Renal pelvis (tissue), 1 donor: ENCODE measurements at regions not wholly inside any gene's neighbourhood (a gene's known extent, or its start where the extent isn't known, plus 50 kb on each side); places are given as distances from the start of the nearest gene placed in this dataset.

ENCODE experiments used
- DNase-seq: peaks from one replicate; pipeline ENCODE4 v3.0.0-alpha.2; 2013

DNA sequence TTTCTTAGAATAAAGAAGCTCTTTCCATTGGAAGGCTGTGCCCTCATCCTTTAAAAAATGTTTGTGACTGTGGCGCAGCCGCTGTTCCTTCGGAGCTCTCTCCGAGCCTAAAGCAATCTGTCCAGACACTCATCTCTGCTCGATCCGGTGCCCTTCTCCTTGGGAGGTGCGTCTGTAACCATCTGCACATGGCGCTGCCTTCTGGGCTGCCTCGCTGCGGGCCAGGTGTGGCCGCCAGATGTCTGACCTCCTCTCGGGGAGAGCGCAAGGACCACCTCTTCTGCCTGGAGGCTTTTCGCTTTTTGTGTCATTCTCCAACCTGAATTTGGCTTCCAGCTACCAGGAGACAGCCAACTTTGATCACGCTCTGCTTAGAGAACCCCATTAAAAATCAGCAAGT is 153.4 kb upstream of the PTCH1 start:
- no peak for DNase-seq

DNA sequence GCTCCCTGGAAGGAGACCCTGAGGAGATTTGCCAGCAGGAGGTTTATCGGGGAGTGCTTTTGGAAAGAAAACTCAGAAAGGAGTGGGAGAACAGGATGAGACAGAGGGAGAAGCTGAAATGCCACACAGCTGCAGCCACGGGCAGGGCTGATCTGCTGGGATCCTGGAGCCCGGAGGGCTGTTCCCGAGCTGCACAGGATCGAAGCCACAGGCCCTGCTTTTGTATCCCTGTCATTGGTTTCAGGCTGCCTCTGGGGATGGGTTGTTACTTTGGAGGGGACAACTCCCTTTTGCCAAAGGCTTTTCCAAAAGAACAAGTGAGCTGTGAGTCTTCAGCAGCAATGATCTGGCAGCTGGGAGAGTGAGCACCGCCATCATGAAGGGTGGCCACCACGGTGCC is 152.5 kb upstream of the PTCH1 start:
- DNase-seq: no peak

GRCh38 chr9:95667789-95668188 is 151.0 kb upstream of the PTCH1 start:
- no peak for DNase-seq

DNA sequence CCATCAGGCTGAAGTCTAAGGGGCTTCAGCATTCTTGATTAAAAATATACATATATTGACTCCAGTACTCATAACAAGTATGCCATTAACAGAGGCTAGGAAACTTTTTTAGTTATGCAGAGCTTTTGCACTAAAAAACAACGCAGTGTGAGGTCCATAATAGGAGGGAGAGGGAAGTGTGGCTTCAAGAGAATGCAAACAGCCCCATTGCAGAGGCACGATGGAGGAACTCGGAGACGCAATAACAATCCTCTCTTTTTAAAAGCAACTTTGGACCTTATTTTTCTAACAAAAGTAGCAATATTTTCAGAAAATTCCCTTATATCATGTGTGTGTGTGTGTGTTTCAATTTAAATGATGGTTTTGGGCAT is 150.0 kb upstream of the PTCH1 start:
- DNase-seq: no peak

GRCh38 chr9:95666096-95666784 is 149.5 kb upstream of the PTCH1 start:
- DNase-seq: no peak

- DNase-seq: no peak
Observed at GRCh38 chr9:95653246-95653645, 136.5 kb upstream of the PTCH1 start.

DNA sequence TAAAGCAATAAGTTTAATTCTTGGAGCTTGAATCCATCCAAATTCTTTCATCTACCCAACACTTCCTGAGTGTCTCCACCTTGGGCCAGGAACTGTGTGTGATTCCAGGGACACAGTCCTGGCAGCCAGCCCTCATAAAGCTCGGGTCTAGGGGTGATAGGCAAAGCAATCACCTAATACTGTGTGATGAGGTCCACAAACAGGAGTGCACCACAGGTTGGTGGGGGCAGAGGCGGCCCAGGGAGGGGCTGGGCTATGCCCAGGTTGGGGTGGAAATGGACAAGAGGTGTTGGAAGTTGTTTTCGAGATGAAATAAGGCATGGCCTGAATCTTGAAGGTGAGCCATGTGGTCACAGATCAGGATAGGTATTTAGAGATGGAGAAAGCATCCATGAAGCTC is 133.9 kb upstream of the PTCH1 start:
- DNase-seq: no peak

DNA sequence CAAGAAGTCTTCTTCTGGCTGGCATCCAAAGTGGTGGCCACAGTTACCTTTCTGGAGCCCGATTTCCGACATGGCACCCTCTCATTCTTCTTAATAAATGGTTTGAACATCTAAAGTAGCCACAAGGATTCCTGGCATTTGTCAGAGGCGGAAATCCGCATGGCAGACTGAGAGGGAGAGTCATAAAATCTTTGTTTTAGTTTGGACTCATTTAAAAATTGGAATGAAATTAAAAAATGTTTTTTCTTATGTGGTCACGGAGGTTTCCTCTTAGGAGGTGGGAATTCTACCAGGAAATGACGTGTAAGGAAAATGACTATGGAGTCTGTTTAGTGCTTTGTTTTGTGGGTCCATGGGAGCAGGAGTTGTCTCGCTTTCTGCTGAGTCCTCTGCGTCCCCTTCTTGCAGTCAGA is 133.0 kb upstream of the PTCH1 start:
- no peak for DNase-seq

GRCh38 chr9:95648225-95648624 is 131.5 kb upstream of the PTCH1 start:
- no peak for DNase-seq

GRCh38 chr9:95645992-95646391 is 129.2 kb upstream of the PTCH1 start:
- DNase-seq: no peak

DNA sequence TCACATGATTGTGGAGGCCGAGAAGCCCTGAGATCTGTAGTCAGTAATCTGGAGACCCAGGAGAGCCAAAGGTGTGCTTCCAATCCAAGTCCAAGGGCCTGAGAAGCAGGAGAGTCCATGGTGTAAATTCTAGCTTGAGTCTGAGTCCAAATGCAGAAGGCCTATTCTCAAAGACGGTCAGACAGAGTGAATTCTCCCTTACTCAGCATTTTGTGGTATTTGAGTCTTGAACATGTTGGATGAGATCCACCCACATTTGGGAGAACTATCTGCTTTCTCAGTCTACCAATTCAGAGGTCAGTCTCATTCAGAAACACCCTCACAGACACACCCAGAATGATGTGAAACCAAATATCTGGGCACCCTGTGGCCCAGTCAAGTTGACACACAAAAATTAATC is 128.8 kb upstream of the PTCH1 start:
- DNase-seq: no peak

GRCh38 chr9:95644377-95644776 is 127.6 kb upstream of the PTCH1 start:
- DNase-seq: no peak

GRCh38 chr9:95643619-95644018 is 126.8 kb upstream of the PTCH1 start:
- DNase-seq: no peak

DNA sequence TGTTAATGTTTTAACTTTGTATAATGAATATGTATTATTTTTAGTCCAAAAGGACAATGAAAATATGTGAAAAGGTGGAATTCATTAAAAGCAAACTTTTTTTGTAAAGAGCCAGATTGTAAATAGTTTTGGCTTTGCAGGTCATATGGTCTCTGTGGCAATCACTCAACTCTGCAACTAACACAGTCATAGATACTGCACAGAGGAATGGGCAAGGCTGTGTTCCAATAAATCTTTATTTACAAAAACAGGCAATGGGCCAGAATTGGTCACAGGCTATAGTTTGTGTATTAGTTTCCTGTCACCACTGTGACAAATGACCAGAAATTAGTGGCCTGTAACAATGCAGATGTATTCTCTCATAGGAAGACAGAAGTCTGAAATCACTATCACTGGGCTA is 125.4 kb upstream of the PTCH1 start:
- DNase-seq: no peak

- no peak for DNase-seq
Observed at GRCh38 chr9:95641586-95641985, 124.8 kb upstream of the PTCH1 start.

DNA sequence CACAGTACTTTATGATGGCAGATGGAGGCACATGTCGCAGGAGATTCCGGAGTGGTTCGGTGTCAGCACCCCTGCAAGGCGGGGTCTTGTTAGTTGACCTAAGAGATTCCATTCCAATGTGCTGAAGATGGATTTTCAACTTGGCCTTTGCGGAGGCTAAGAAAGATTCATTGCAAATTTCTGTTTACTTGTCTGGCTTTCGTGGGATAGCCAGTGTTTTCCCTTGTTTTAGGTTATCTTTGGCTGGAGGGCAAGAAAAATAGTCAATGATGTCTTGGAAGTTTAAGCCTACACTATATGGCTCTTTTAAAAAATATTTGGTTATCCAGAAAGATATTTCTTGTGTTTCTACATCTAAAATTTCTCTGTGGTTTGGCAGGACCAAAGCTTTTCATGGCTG is 123.6 kb upstream of the PTCH1 start:
- peak; percentile 23 for DNase-seq

GRCh38 chr9:95635986-95636671 is 119.4 kb upstream of the PTCH1 start:
- no peak for DNase-seq

GRCh38 chr9:95634536-95634935 is 117.8 kb upstream of the PTCH1 start:
- DNase-seq: no peak

- no peak for DNase-seq
Observed at GRCh38 chr9:95634114-95634513, 117.3 kb upstream of the PTCH1 start.

DNA sequence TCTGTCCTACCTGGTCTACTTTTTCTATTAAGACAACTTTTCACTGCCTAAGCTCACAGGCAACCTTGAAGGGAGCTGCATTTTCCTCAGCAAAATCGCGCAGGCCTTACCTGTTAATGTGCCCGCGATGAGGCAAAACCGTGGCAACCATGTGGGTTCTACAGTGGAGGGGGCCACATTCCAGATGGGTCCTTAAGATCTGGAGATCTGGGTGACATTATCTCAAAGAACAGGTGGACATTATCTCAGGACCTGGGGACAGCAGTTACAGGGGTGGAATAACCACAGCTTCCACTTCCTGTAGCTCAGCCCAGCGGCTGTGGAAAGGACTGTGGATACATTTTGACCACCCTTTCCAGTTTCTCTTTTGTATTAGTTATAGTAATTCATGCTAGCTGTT is 112.8 kb upstream of the PTCH1 start:
- no peak for DNase-seq

DNA sequence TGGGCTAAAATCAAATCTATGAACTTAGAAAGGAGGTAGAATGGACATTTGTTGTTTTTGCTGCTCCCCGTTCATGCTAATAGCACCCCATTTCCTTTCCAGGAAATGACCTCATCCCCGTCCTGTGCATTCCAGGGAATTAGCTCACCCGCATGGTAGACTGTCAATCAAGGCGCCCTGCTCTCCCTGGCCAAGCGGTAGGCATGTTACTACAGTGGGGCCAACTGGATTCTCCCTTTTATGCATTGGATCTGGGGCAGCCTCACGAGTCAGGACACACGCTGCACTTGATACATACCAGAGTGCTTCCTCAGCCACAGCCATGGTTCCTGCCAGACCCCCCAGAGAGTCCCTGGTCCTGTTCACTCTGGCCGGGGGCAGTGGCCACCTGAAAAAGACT is 111.0 kb upstream of the PTCH1 start:
- no peak for DNase-seq

- DNase-seq: peak; percentile 20
Observed at GRCh38 chr9:95626885-95627558, 110.3 kb upstream of the PTCH1 start.

- DNase-seq: no peak
Observed at GRCh38 chr9:95626341-95626740, 109.6 kb upstream of the PTCH1 start.

GRCh38 chr9:95623640-95624039 is 106.9 kb upstream of the PTCH1 start:
- no peak for DNase-seq
